H1 (cell line): ENCODE measurements at regions not wholly inside any gene's neighbourhood (a gene's known extent, or its start where the extent isn't known, plus 50 kb on each side); places are given as distances from the start of the nearest gene placed in this dataset.

Source experiments
- MAFK ChIP-seq: IDR thresholded peaks from 2 replicates; pipeline ENCODE4 v1.6.1; 2012; ENCODE audit warnings: low read depth, mild to moderate bottlenecking, improper control_type of control experiment, low read length
- POLR2A ChIP-seq, 2 experiments: IDR thresholded peaks; 1 replicate in 1 of 2; 2 replicates in 1 of 2; pipeline ENCODE4 v1.6.1; 2011; ENCODE audit warnings: low read depth in 2 of 2, low read length in 2 of 2, mild to moderate bottlenecking in 2 of 2; ENCODE audit errors: control extremely low read depth in 1 of 2
- TF ChIP-seq, protein P1 (sequence below): IDR thresholded peaks from 2 replicates; pipeline ENCODE4 v1.6.1; 2012; ENCODE audit warnings: low read length, inconsistent platforms

DNA sequence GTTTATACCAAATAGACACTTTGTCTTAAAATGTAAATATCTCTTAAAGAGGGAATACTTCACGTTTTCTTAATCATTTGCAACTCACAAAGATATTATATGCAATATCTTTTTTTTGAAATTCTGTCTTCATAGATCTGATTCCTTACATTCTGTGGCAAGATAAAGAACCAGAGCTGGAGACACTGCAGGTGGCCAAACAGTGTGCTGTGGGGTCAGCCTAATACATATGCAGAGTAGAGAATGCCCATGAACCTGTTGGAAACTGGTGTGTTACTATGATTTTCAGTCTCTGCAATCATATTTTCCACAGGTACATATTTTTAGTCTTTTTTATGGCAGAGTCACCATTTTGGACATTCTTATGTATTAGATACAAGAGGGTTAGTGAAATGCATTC, 229.6 kb upstream of the CHST9 start:
- TF ChIP-seq POLR2A (IDR thresholded peaks at IDR 0.05; ENCODE audit: control extremely low read depth in 1 of 2, low read depth in 2 of 2, low read length in 2 of 2) (no peak), MAFK (no peak)
- TF ChIP-seq, protein P1, sequence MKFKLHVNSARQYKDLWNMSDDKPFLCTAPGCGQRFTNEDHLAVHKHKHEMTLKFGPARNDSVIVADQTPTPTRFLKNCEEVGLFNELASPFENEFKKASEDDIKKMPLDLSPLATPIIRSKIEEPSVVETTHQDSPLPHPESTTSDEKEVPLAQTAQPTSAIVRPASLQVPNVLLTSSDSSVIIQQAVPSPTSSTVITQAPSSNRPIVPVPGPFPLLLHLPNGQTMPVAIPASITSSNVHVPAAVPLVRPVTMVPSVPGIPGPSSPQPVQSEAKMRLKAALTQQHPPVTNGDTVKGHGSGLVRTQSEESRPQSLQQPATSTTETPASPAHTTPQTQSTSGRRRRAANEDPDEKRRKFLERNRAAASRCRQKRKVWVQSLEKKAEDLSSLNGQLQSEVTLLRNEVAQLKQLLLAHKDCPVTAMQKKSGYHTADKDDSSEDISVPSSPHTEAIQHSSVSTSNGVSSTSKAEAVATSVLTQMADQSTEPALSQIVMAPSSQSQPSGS, result no peak
